Loucy (cell line): ENCODE measurements at regions not wholly inside any gene's neighbourhood (a gene's known extent, or its start where the extent isn't known, plus 50 kb on each side); places are given as distances from the start of the nearest gene placed in this dataset.

Experiments
- H2AFZ ChIP-seq: fragments of 200-600 bp; sonication (generic); 2 replicates; pipeline ENCODE4 v1.6.0; 2016; ENCODE audit warnings: antibody characterized with exemption, mild to moderate bottlenecking, low read length, moderate library complexity
- H3F3A ChIP-seq: fragments of 200-600 bp; 2 replicates; pipeline ENCODE4 v1.6.0; 2016; ENCODE audit warnings: antibody characterized with exemption, low read depth, mild to moderate bottlenecking
- H3K27me3 ChIP-seq: fragments of 200-600 bp; sonication (generic); 2 replicates; pipeline ENCODE4 v1.6.1; 2014; ENCODE audit warnings: low read length, mild to moderate bottlenecking; ENCODE audit not compliant: insufficient read depth, poor library complexity, severe bottlenecking
- H3K36me3 ChIP-seq: fragments of 200-600 bp; sonication (generic); 2 replicates; pipeline ENCODE4 v1.6.1; 2016; ENCODE audit warnings: low read length; ENCODE audit not compliant: insufficient read depth
- H3K4me1 ChIP-seq: fragments of 200-600 bp; sonication (generic); 2 replicates; pipeline ENCODE4 v1.5.1; 2014; ENCODE audit warnings: low read length, mild to moderate bottlenecking; ENCODE audit not compliant: insufficient read depth, poor library complexity, severe bottlenecking
- H3K4me2 ChIP-seq: fragments of 200-600 bp; sonication (generic); 2 replicates; pipeline ENCODE4 v1.6.0; 2014; ENCODE audit warnings: antibody characterized with exemption, low read length, low read depth, mild to moderate bottlenecking; ENCODE audit not compliant: poor library complexity, severe bottlenecking
- H3K4me3 ChIP-seq: fragments of 200-600 bp; sonication (generic); 2 replicates; pipeline ENCODE4 v1.5.1; 2014; ENCODE audit warnings: low read length, mild to moderate bottlenecking, mixed read lengths; ENCODE audit not compliant: poor library complexity, severe bottlenecking
- H3K79me2 ChIP-seq: fragments of 200-600 bp; sonication (generic); 2 replicates; pipeline ENCODE4 v1.6.1; 2014; ENCODE audit warnings: low read length; ENCODE audit not compliant: insufficient read depth
- H3K9ac ChIP-seq: fragments of 200-600 bp; sonication (generic); 2 replicates; pipeline ENCODE4 v1.6.0; 2014; ENCODE audit warnings: mild to moderate bottlenecking, low read depth, low read length, moderate library complexity; ENCODE audit not compliant: poor library complexity, severe bottlenecking
- H3K9me2 ChIP-seq: fragments of 200-600 bp; sonication (generic); replicated peaks from 2 replicates; pipeline ENCODE4 v1.6.1; 2016; ENCODE audit warnings: low read depth, low read length, mixed read lengths
- H3K9me3 ChIP-seq: fragments of 200-600 bp; sonication (generic); 2 replicates; pipeline ENCODE4 v1.6.1; 2014; ENCODE audit warnings: mild to moderate bottlenecking, antibody characterized with exemption, low read length, low read depth; ENCODE audit not compliant: insufficient read depth
- H4K20me1 ChIP-seq: fragments of 200-600 bp; sonication (generic); 2 replicates; pipeline ENCODE4 v1.6.0; 2014; ENCODE audit warnings: antibody characterized with exemption, low read length, mild to moderate bottlenecking; ENCODE audit not compliant: insufficient read depth, poor library complexity, severe bottlenecking
- EZH2phosphoT487 ChIP-seq: fragments of 200-600 bp; IDR thresholded peaks from 2 replicates; pipeline ENCODE4 v1.6.1; 2018; ENCODE audit warnings: antibody characterized with exemption, mild to moderate bottlenecking, moderate library complexity, borderline replicate concordance
- TF ChIP-seq, protein P1 (sequence below): fragments of 200-600 bp; sonication (generic); conservative IDR thresholded peaks from 2 replicates; pipeline ENCODE4 v1.5.1; 2014; ENCODE audit warnings: mild to moderate bottlenecking, antibody characterized with exemption, low read length

DNA sequence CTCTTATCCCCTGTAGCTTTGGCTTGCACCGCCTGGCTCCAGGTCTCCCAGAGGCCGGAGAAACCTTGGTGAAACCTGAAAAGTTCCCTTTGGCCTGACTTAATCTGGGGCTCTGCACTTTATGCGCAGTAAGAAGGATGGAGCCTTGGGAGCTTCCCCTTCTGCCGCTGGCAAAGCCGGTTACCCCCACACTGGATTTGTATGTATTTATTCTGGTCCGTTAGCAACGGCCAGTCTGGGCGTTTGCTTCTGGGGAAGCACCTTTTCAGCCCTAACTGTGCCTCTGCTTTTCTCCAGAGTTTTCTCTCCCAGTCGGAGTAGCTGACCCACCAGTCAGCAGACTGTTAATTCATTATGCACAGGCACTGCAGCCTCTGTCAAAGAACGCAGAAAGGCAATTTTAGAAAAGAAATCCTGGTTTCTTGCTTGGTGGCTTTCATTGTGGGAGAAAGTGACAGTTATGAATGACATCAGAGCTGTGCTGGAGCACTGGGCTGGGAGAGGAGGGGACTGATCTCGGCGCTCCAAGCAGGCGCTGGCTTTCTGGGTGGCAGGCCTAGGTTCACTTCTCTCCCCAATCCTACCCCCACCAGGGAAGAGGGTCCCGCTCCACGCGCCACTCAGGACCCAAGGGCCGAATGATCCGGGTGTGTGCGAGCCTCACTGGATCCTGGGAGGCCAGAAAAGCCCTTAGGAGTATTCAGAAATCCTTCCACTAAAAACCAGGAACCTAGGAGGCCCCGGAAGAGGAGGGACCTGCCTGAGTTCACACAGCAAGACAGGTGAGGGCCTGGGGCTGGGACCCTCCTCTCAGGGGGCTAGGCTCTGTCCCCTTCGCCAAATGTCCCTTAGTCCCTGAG is 70.2 kb downstream of the RTL6 start:
- no peak overlapping the region for H3K9ac ChIP-seq

DNA sequence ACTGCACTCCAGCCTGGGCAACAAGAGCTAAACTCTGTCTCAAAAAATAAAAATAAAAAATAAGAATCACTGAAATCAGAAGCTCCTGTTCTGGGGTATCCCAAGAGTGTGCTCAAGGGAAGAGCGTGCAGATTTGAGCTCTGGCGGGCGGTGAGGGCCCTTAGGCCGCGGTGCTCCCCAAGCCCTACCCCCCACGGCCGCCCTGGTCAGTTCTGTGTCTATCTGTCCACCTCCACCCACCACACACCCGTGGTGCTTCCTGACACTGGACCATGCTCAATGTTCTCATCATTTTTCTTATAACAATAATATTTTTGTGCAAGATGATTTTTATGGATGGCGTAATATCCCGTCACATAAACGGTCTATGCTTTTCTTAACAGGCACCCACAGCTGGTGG is 71.1 kb downstream of the RTL6 start:
- Histone ChIP-seq H3K9me2 (no peaks in the 10 kb centered on the region), H3K79me2 (no peaks in the 10 kb centered on the region), H3K4me2 (no peak overlapping the region), H4K20me1 (no peaks in the 10 kb centered on the region), H3K27me3 (no peaks in the 10 kb centered on the region), H3K9me3 (no peaks in the 10 kb centered on the region), H3K4me3 (no peak overlapping the region), H3K36me3 (no peaks in the 10 kb centered on the region), H3F3A (no peaks in the 10 kb centered on the region), H3K4me1 (no peaks in the 10 kb centered on the region), H3K9ac (no peak overlapping the region), H2AFZ (no peak overlapping the region)
- TF ChIP-seq, protein P1, sequence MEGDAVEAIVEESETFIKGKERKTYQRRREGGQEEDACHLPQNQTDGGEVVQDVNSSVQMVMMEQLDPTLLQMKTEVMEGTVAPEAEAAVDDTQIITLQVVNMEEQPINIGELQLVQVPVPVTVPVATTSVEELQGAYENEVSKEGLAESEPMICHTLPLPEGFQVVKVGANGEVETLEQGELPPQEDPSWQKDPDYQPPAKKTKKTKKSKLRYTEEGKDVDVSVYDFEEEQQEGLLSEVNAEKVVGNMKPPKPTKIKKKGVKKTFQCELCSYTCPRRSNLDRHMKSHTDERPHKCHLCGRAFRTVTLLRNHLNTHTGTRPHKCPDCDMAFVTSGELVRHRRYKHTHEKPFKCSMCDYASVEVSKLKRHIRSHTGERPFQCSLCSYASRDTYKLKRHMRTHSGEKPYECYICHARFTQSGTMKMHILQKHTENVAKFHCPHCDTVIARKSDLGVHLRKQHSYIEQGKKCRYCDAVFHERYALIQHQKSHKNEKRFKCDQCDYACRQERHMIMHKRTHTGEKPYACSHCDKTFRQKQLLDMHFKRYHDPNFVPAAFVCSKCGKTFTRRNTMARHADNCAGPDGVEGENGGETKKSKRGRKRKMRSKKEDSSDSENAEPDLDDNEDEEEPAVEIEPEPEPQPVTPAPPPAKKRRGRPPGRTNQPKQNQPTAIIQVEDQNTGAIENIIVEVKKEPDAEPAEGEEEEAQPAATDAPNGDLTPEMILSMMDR, result no peak
- no peak for TF ChIP-seq EZH2phosphoT487

More for the DNA sequence above, 70.2 kb downstream of the RTL6 start:
- H3K9me3 ChIP-seq, result no peaks in the 10 kb centered on the region
- H3K27me3 ChIP-seq, result no peaks in the 10 kb centered on the region
- TF ChIP-seq, protein P1, result no peak
- TF ChIP-seq EZH2phosphoT487, result no peak
- H3K9me2 ChIP-seq, result no peaks in the 10 kb centered on the region
- H3K36me3 ChIP-seq, result no peaks in the 10 kb centered on the region
- H2AFZ ChIP-seq, result no peak overlapping the region
- no peak overlapping the region for H3K4me3 ChIP-seq
- no peaks in the 10 kb centered on the region for H3K4me1 ChIP-seq
- no peak overlapping the region for H3K4me2 ChIP-seq
- no peaks in the 10 kb centered on the region for H3F3A ChIP-seq
- H4K20me1 ChIP-seq, result no peaks in the 10 kb centered on the region
- H3K79me2 ChIP-seq, result no peaks in the 10 kb centered on the region

DNA sequence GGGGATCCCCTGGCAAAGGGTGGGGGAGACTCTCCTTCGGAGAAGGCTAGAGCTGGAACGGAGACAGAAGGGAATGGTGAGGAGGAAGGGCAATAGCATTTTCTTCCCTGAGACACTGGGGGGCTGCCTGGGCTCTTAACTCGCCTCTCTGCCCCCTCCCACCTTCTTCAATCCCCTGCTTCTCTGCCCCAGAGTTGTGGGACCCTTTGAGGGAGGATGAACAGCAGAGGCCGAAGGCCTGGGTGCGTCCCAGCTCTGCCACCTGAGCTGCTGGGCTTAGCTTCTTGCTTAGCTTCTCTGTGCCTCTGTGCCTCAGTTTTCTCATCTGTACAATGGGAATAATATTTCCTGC is 72.4 kb downstream of the RTL6 start:
- TF ChIP-seq, protein P1, result no peak
- no peak for TF ChIP-seq EZH2phosphoT487
- Histone ChIP-seq H3K9ac (no peak overlapping the region), H3K4me3 (no peak overlapping the region), H3K4me2 (no peak overlapping the region), H3K9me3 (no peaks in the 10 kb centered on the region), H3K79me2 (no peaks in the 10 kb centered on the region), H2AFZ (no peak overlapping the region), H4K20me1 (no peaks in the 10 kb centered on the region), H3K27me3 (no peaks in the 10 kb centered on the region), H3F3A (no peaks in the 10 kb centered on the region), H3K4me1 (no peaks in the 10 kb centered on the region), H3K36me3 (no peaks in the 10 kb centered on the region), H3K9me2 (no peaks in the 10 kb centered on the region)
